ENCODE measurements at regions not wholly inside any gene's neighbourhood (a gene's known extent, or its start where the extent isn't known, plus 50 kb on each side); places are given as distances from the start of the nearest gene placed in this dataset.

DNA sequence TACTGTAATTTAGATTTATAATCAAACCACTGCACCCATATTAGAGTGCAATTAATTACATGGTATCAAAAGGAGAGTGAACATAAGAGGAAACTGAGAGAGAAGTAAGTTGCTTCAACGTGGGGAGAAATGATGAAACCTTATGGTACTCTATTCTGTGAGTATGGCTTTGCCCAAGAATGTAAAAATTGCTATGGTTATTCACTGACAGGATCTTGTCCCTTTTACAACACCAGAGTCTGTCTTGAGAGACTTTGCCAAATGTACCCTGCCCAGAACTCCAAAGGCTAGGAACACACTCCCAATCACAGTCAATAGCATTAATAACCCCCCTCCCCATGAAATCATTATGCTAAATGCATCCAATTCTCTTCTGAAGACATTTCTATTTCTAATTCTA, 974.8 kb upstream of the POU3F3 start:
- no peak for DNase-seq (ENCODE audit: low spot score)
- POLR2A ChIA-PET (ENCODE audit: low non-redundant PET), result no interaction called here
- CTCF ChIA-PET, result interaction anchor here (0.5 kb wide), 1 partner anchor 1303 kb away, joined by 3 read pairs; no protein-coding TSS in a partner anchor
- H3K27ac ChIP-seq, result no peak overlapping the region
- TF ChIP-seq, protein P1, sequence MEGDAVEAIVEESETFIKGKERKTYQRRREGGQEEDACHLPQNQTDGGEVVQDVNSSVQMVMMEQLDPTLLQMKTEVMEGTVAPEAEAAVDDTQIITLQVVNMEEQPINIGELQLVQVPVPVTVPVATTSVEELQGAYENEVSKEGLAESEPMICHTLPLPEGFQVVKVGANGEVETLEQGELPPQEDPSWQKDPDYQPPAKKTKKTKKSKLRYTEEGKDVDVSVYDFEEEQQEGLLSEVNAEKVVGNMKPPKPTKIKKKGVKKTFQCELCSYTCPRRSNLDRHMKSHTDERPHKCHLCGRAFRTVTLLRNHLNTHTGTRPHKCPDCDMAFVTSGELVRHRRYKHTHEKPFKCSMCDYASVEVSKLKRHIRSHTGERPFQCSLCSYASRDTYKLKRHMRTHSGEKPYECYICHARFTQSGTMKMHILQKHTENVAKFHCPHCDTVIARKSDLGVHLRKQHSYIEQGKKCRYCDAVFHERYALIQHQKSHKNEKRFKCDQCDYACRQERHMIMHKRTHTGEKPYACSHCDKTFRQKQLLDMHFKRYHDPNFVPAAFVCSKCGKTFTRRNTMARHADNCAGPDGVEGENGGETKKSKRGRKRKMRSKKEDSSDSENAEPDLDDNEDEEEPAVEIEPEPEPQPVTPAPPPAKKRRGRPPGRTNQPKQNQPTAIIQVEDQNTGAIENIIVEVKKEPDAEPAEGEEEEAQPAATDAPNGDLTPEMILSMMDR (conservative IDR thresholded peaks at IDR 0.05; ENCODE audit: low read depth), result no peak

DNA sequence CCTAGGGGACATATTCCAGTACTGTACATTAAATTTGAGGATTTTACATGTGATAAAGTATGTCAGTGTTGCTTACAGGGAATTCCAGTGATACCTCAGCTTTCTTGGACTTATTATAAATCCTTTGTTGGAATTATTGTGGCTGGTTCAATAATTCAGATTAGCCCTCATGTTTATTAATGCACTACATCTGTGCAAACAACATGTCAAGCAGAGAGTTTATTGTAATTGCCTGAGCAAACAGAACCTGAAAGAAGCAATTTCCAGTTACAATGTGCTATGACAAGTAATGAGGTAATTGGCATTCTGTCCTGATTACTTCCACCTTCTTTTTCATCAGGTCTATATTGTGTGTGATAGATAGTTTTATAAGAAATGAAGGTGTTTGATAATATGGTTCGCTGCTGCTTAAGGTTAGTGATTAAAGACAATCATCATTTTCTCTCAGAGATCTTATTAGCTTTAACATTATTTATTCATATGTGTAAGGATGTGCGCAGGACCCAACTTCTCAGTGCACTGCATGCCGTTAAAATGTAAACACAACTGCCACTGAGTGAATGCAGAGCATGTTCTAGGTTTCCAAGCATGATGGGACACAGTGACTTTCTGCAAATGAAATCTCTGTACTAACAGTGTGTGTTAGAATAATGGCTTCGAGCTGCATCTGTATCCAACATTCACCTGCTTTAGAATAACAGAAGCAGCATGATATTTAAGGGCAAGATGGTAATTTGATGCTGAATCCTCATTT, 973.7 kb upstream of the POU3F3 start:
- TF ChIP-seq, protein P1 (conservative IDR thresholded peaks at IDR 0.05; ENCODE audit: low read depth), result no peak
- no peak for DNase-seq (ENCODE audit: low spot score)
- ChIA-PET CTCF (no interaction called here), POLR2A (ENCODE audit: low non-redundant PET) (no interaction called here)
- H3K27ac ChIP-seq, result no peak overlapping the region

DNA sequence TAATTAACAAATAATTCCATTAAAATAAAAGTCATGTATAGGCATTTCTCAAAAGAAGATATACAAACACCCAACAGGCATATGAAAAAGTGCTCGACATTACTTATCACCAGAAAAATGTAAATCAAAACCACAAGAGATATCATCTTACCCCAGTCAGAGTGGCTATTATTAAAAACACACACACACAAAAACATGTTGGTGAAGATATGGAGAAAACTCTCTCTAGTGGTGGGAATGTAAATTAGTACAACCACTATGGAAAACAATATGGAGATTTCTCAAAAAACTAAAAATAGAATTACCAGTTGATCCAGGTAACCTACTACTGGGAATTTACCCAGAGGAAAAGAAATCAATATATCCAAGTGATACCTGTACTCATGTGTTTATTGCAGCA, 966.3 kb upstream of the POU3F3 start:
- DNase-seq (ENCODE audit: low spot score), result no peak
- no peak overlapping the region for H3K27ac ChIP-seq
- TF ChIP-seq, protein P1 (conservative IDR thresholded peaks at IDR 0.05; ENCODE audit: low read depth), result no peak
- ChIA-PET CTCF (interaction anchor here (0.6 kb wide), 1 partner anchor 1351 kb away, joined by 6 read pairs; no protein-coding TSS in a partner anchor), POLR2A (ENCODE audit: low non-redundant PET) (no interaction called here)

DNA sequence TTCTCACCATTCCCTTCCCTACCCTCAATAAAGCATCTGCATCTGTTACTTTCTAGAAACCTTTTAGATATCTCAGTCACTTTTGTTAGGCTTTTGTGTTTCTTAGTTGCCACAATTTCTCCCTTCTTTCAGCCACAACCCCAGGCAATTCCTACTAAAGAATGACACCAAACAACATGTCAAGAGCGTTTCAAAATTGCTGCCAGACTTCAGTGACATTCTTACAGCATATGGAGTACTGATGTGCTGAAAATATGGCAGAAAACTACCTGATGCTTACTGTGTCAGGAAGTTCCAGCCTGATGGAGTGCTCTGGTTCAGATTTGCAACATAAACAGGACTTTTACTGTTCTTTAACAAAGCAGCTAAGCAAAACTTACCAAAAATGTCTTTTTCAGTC, 957.7 kb upstream of the POU3F3 start:
- ChIA-PET CTCF (interaction anchor here (0.5 to 0.6 kb wide), 2 partner anchors 15 to 1230 kb away, joined by 3 to 9 read pairs; no protein-coding TSS in a partner anchor), POLR2A (ENCODE audit: low non-redundant PET) (no interaction called here)
- H3K27ac ChIP-seq, result no peak overlapping the region
- no peak for DNase-seq (ENCODE audit: low spot score)
- TF ChIP-seq, protein P1 (conservative IDR thresholded peaks at IDR 0.05; ENCODE audit: low read depth), result no peak

DNA sequence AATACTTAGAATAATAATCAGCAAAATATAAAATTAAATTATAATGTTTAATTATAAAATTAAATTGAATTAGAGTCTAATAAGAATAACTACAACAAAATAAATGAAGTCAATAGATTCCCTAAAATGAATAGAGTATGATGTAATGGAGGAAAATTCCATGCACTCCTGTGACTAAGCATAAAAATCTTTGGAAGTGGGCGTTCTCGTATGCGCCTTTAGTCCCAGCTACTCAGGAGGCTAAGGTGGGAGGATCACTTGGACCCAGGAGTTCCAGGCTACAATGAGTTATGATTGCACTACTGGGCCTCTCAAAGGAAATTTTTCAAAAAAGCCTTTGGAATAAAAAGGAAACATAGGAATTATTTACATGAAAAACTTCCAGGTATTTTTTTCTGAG, 955.4 kb upstream of the POU3F3 start:
- ChIA-PET CTCF (no interaction called here), POLR2A (ENCODE audit: low non-redundant PET) (no interaction called here)
- TF ChIP-seq, protein P1 (conservative IDR thresholded peaks at IDR 0.05; ENCODE audit: low read depth), result no peak
- no peak overlapping the region for H3K27ac ChIP-seq
- no peak for DNase-seq (ENCODE audit: low spot score)

DNA sequence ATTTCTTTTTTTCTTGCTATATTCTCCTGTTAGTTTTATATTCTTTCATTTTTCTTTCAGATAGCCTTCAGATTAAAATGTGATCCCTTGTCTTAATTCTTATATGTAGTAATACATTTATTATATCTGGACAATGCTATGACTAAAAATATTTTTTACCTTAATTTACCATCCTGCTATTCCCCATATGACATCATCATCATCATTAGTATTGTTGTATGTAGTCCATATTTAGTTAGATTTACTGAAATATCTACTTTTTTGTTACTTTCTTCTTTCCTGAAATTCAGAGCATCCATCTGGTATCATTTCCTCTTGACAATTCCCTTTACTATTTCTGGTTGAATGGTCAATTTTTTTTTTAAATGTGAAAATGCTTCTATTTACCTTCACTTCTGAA, 951.6 kb upstream of the POU3F3 start:
- no peak overlapping the region for H3K27ac ChIP-seq
- ChIA-PET CTCF (no interaction called here), POLR2A (ENCODE audit: low non-redundant PET) (no interaction called here)
- TF ChIP-seq, protein P1 (conservative IDR thresholded peaks at IDR 0.05; ENCODE audit: low read depth), result no peak
- no peak for DNase-seq (ENCODE audit: low spot score)

Data from RWPE1 (cell line).